IMR-90 (cell line): ENCODE measurements at regions not wholly inside any gene's neighbourhood (a gene's known extent, or its start where the extent isn't known, plus 50 kb on each side); places are given as distances from the start of the nearest gene placed in this dataset.

Experiments used
- ATAC-seq: fragments of 200-7000 bp; cut with Tn5 transposase; 2 replicates; pipeline ENCODE4 v1.9.1; 2020; ENCODE audit warnings: low read depth, mild to moderate bottlenecking, moderate library complexity
- BruUV-seq: library from RNA; stranded (reverse); fragments of 400-500 nt; replicated peaks from 2 replicates; lab custom pipeline; 2021; lab: Mats Ljungman, UMichigan
- CTCF ChIA-PET: fragments of 300-600 bp; formaldehyde crosslinking; extraction: SDS; loops from one replicate; lab custom pipeline; 2021; ENCODE audit warnings: antibody characterized with exemption; lab: Yijun Ruan, JAX
- POLR2A ChIA-PET: fragments of 300-600 bp; sonication (Branson Sonifier 250); formaldehyde crosslinking; loops from one replicate; lab custom pipeline; 2022; ENCODE audit warnings: antibody characterized with exemption; ENCODE audit not compliant: unreplicated experiment; lab: Charles Lee
- DNase-seq: peaks from one replicate; pipeline ENCODE4 v3.0.0; 2013
- H2AFZ ChIP-seq: replicated peaks from 2 replicates; pipeline ENCODE3; 2013; ENCODE audit warnings: low read length, mild to moderate bottlenecking; ENCODE audit not compliant: poor library complexity
- H2AK5ac ChIP-seq: 2 replicates; pipeline ENCODE4 v1.6.1; 2013; ENCODE audit warnings: low read depth, low read length, inconsistent platforms
- H2AK9ac ChIP-seq: replicated peaks from 2 replicates; pipeline ENCODE3; 2013; ENCODE audit warnings: mild to moderate bottlenecking, low read depth, low read length, moderate library complexity; ENCODE audit not compliant: poor library complexity
- H2BK120ac ChIP-seq: 2 replicates; pipeline ENCODE4 v1.6.1; 2013; ENCODE audit warnings: low read depth, low read length, inconsistent platforms
- H2BK15ac ChIP-seq: 3 replicates; pipeline ENCODE4 v1.6.1; 2013; ENCODE audit warnings: low read depth, low read length, inconsistent platforms
- H2BK20ac ChIP-seq: 2 replicates; pipeline ENCODE4 v1.6.1; 2013; ENCODE audit warnings: low read depth, mild to moderate bottlenecking, inconsistent platforms, low read length, moderate library complexity
- H2BK5ac ChIP-seq: 2 replicates; pipeline ENCODE4 v1.6.1; 2013; ENCODE audit warnings: mild to moderate bottlenecking, low read depth, low read length, inconsistent platforms; ENCODE audit not compliant: poor library complexity, severe bottlenecking
- H3K14ac ChIP-seq: replicated peaks from 2 replicates; pipeline ENCODE4 v1.6.1; 2013; ENCODE audit warnings: low read depth, low read length, inconsistent platforms
- H3K18ac ChIP-seq: 2 replicates; pipeline ENCODE4 v1.6.1; 2013; ENCODE audit warnings: low read depth, low read length, control low read depth
- H3K23ac ChIP-seq: 2 replicates; pipeline ENCODE4 v1.6.1; 2013; ENCODE audit warnings: low read depth, low read length, inconsistent platforms
- H3K27ac ChIP-seq: 2 replicates; pipeline ENCODE4 v1.5.1; 2013; ENCODE audit warnings: mild to moderate bottlenecking, control low read depth, low read length; ENCODE audit not compliant: insufficient read depth
- H3K27me3 ChIP-seq: 2 replicates; pipeline ENCODE4 v1.6.1; 2013; ENCODE audit warnings: low read length; ENCODE audit not compliant: control insufficient read depth, insufficient read depth
- H3K36me3 ChIP-seq: 2 replicates; pipeline ENCODE4 v1.6.1; 2013; ENCODE audit warnings: low read length, mixed read lengths; ENCODE audit not compliant: control insufficient read depth, insufficient read depth
- H3K4ac ChIP-seq: 2 replicates; pipeline ENCODE4 v1.6.1; 2013; ENCODE audit warnings: low read depth, low read length, inconsistent platforms
- H3K4me1 ChIP-seq: 2 replicates; pipeline ENCODE4 v1.6.1; 2013; ENCODE audit warnings: low read length, mixed read lengths; ENCODE audit not compliant: control insufficient read depth, insufficient read depth
- H3K4me2 ChIP-seq: 2 replicates; pipeline ENCODE4 v1.6.1; 2013; ENCODE audit warnings: low read depth, mild to moderate bottlenecking, control low read depth, low read length, moderate library complexity
- H3K4me3 ChIP-seq: 2 replicates; pipeline ENCODE4 v1.5.1; 2013; ENCODE audit warnings: low read depth, mild to moderate bottlenecking, control low read depth, low read length, moderate library complexity; ENCODE audit not compliant: insufficient read depth
- H3K56ac ChIP-seq: 2 replicates; pipeline ENCODE4 v1.6.1; 2013; ENCODE audit warnings: low read length, inconsistent platforms; ENCODE audit not compliant: insufficient read depth; ENCODE audit errors: extremely low read depth
- H3K79me1 ChIP-seq, 2 experiments: 2 replicates each; pipeline ENCODE4 v1.6.1; 2013; ENCODE audit warnings: low read length in 2 of 2, inconsistent platforms in 1 of 2, low read depth in 1 of 2
- H3K9ac ChIP-seq: 2 replicates; pipeline ENCODE4 v1.6.1; 2013; ENCODE audit warnings: low read depth, low read length, control low read depth
- H3K9me1 ChIP-seq: 2 replicates; pipeline ENCODE4 v1.6.1; 2013; ENCODE audit warnings: low read length, inconsistent platforms; ENCODE audit not compliant: insufficient read depth
- H3K9me3 ChIP-seq: 2 replicates; pipeline ENCODE4 v1.6.1; 2013; ENCODE audit warnings: low read length; ENCODE audit not compliant: control insufficient read depth, insufficient read depth
- H4K20me1 ChIP-seq: 2 replicates; pipeline ENCODE4 v1.6.1; 2013; ENCODE audit warnings: low read length, inconsistent platforms; ENCODE audit not compliant: insufficient read depth
- H4K5ac ChIP-seq: 2 replicates; pipeline ENCODE4 v1.6.1; 2013; ENCODE audit warnings: mild to moderate bottlenecking, low read depth, low read length, control low read depth
- H4K8ac ChIP-seq, 2 experiments: 2 replicates each; pipeline ENCODE4 v1.6.1; 2013; ENCODE audit warnings: low read depth in 2 of 2, low read length in 2 of 2, control low read depth in 1 of 2, inconsistent platforms in 1 of 2
- H4K91ac ChIP-seq: 2 replicates; pipeline ENCODE4 v1.6.1; 2013; ENCODE audit warnings: low read depth, low read length, inconsistent platforms; ENCODE audit not compliant: insufficient read depth
- BHLHE40 ChIP-seq: fragments of 150-350 bp; IDR thresholded peaks from 2 replicates; pipeline ENCODE4 v1.6.1; 2016; ENCODE audit warnings: mild to moderate bottlenecking, low read depth, low read length
- CEBPB ChIP-seq: IDR thresholded peaks from 2 replicates; pipeline ENCODE4 v1.6.1; 2012; ENCODE audit warnings: low read depth, low read length, improper control_type of control experiment
- CHD1 ChIP-seq: IDR thresholded peaks from 2 replicates; pipeline ENCODE4 v1.6.1; 2012; ENCODE audit warnings: low read depth, low read length, improper control_type of control experiment
- CTCF ChIP-seq: conservative IDR thresholded peaks from 2 replicates; pipeline ENCODE4 v1.5.1; 2012; ENCODE audit warnings: mild to moderate bottlenecking, low read depth, low read length, improper control_type of control experiment
- ELK1 ChIP-seq: fragments of 150-350 bp; IDR thresholded peaks from 2 replicates; pipeline ENCODE4 v1.6.1; 2016; ENCODE audit warnings: low read depth, mild to moderate bottlenecking, low read length, moderate library complexity, borderline replicate concordance
- FOS ChIP-seq: fragments of 150-350 bp; IDR thresholded peaks from 2 replicates; pipeline ENCODE4 v1.6.1; 2016; ENCODE audit warnings: low read depth, low read length
- MAFK ChIP-seq: IDR thresholded peaks from 2 replicates; pipeline ENCODE4 v1.6.1; 2012; ENCODE audit warnings: low read depth, low read length, improper control_type of control experiment
- MAZ ChIP-seq: IDR thresholded peaks from 2 replicates; pipeline ENCODE4 v1.6.1; 2012; ENCODE audit warnings: low read depth, mild to moderate bottlenecking, low read length, improper control_type of control experiment, moderate library complexity, borderline replicate concordance
- MXI1 ChIP-seq: IDR thresholded peaks from 2 replicates; pipeline ENCODE4 v1.6.1; 2012; ENCODE audit warnings: low read depth, mild to moderate bottlenecking, low read length, moderate library complexity, borderline replicate concordance
- NFE2L2 ChIP-seq: fragments of 150-350 bp; IDR thresholded peaks from 2 replicates; pipeline ENCODE4 v1.6.1; 2016; ENCODE audit warnings: low read depth, mild to moderate bottlenecking, low read length
- POLR2A ChIP-seq: IDR thresholded peaks from 2 replicates; pipeline ENCODE4 v1.6.1; 2012; ENCODE audit warnings: mild to moderate bottlenecking, low read depth, low read length
- RAD21 ChIP-seq: IDR thresholded peaks from 2 replicates; pipeline ENCODE4 v1.6.1; 2012; ENCODE audit warnings: low read length, improper control_type of control experiment
- RCOR1 ChIP-seq: IDR thresholded peaks from 2 replicates; pipeline ENCODE4 v1.6.1; 2012; ENCODE audit warnings: mild to moderate bottlenecking, low read length, improper control_type of control experiment; ENCODE audit not compliant: insufficient replicate concordance
- RFX5 ChIP-seq: IDR thresholded peaks from 2 replicates; pipeline ENCODE4 v1.8.0; 2012; ENCODE audit warnings: low read depth, mild to moderate bottlenecking, low read length, moderate library complexity
- SMC3 ChIP-seq: fragments of 150-350 bp; IDR thresholded peaks from 2 replicates; pipeline ENCODE4 v1.6.1; 2016; ENCODE audit warnings: low read depth, mild to moderate bottlenecking, antibody characterized with exemption, low read length, moderate library complexity
- USF2 ChIP-seq: fragments of 150-350 bp; IDR thresholded peaks from 2 replicates; pipeline ENCODE4 v1.6.1; 2017; ENCODE audit warnings: mild to moderate bottlenecking, antibody characterized with exemption, low read length, low read depth
- WGBS, 2 experiments: methylation state at CpG; one replicate each; pipeline versions ENCODE4 v1.1.5 to v1.1.7; 2013; ENCODE audit warnings: missing lambda C conversion rate in 2 of 2; ENCODE audit not compliant: insufficient read length in 1 of 2; ENCODE audit errors: extremely low coverage in 2 of 2; 5-methylcytosine and 5-hydroxymethylcytosine counted together
- dilution Hi-C: fragments of 300-500 bp; cut with HindIII; formaldehyde crosslinking; loops from one replicate; pipeline ENCODE4 v1.14.3; 2018; ENCODE audit warnings: low sequenced_read_pairs; ENCODE audit not compliant: unreplicated experiment
- in situ Hi-C: fragments of 300-500 bp; cut with MboI; formaldehyde crosslinking; loops from 3 replicates; pipeline ENCODE4 v1.14.3; 2019; ENCODE audit warnings: low sequenced_read_pairs, inconsistent platforms, mixed read lengths
- intact Hi-C: fragments of 100-400 bp; cut with micrococcal nuclease; formaldehyde crosslinking; loops from 2 replicates; pipeline ENCODE4 v1.10.0; 2022

- no peaks in the 10 kb centered on the region for H3K4me1 ChIP-seq
- no peak for DNase-seq
- no peak overlapping the region for H3K27ac ChIP-seq
- no peak overlapping the region for H3K56ac ChIP-seq
- no peak overlapping the region for H4K91ac ChIP-seq
- H3K9me1 ChIP-seq = no peaks in the 10 kb centered on the region
- no peak overlapping the region for H3K14ac ChIP-seq
- H2BK15ac ChIP-seq = no peak overlapping the region
- TF ChIP-seq MXI1 (no peak), ELK1 (no peak), CTCF (no peak), MAFK (no peak), SMC3 (no peak), FOS (no peak), BHLHE40 (no peak), RFX5 (no peak), NFE2L2 (no peak), RCOR1 (no peak), CEBPB (no peak), CHD1 (no peak), USF2 (no peak), MAZ (no peak), RAD21 (no peak), POLR2A (no peak)
- H2BK20ac ChIP-seq = no peak overlapping the region
- no peak overlapping the region for H2BK120ac ChIP-seq
- dilution Hi-C loops (no loop called here), intact Hi-C loops (no loop called here), in situ Hi-C loops (no loop called here)
- H2AFZ ChIP-seq = no peak overlapping the region
- no peaks in the 10 kb centered on the region for H4K20me1 ChIP-seq
- H3K4me3 ChIP-seq = no peak overlapping the region
- POLR2A ChIA-PET = no interaction called here
- no CpG with 5 or more reads among the region's 2 CpGs for WGBS, 2 experiments
- H3K4me2 ChIP-seq = no peak overlapping the region
- no peak overlapping the region for H4K8ac ChIP-seq
- H2AK5ac ChIP-seq = no peak overlapping the region
- no TSS peak for BruUV-seq
- H2BK5ac ChIP-seq = no peak overlapping the region
- no peak overlapping the region for H3K4ac ChIP-seq
- no peak overlapping the region for H3K18ac ChIP-seq
- no peak overlapping the region for H3K23ac ChIP-seq
- CTCF ChIA-PET = no interaction called here
- H3K9ac ChIP-seq = no peak overlapping the region
- H4K5ac ChIP-seq = no peak overlapping the region
- peaks cover 14% of the 10 kb centered on the region for H3K27me3 ChIP-seq
- H3K79me1 ChIP-seq = no peaks in the 10 kb centered on the region
- H3K9me3 ChIP-seq = no peaks in the 10 kb centered on the region
- ATAC-seq = no peak
- H2AK9ac ChIP-seq = no peak overlapping the region
- H3K36me3 ChIP-seq = no peaks in the 10 kb centered on the region
Measured at GRCh38 chr12:53857666-53858065, 81.0 kb upstream of the HOXC13 start.
